Ectodermal cell (in vitro differentiated cells): ENCODE measurements at regions not wholly inside any gene's neighbourhood (a gene's known extent, or its start where the extent isn't known, plus 50 kb on each side); places are given as distances from the start of the nearest gene placed in this dataset.
"Not testable (repeated sequence)": the region's sequence is repeated elsewhere in the genome, so short reads cannot be mapped to it uniquely, and the experiment has no call there.

Experiments used
- H3K27ac ChIP-seq: 2 replicates; pipeline ENCODE4 v1.7.0; 2013; ENCODE audit warnings: mild to moderate bottlenecking, low read depth, low read length; ENCODE audit not compliant: insufficient read depth, poor library complexity, severe bottlenecking
- H3K27me3 ChIP-seq: 2 replicates; pipeline ENCODE4 v1.7.0; 2013; ENCODE audit warnings: mild to moderate bottlenecking, low read length; ENCODE audit not compliant: insufficient read depth, control insufficient read depth, poor library complexity, severe bottlenecking
- H3K36me3 ChIP-seq: one replicate; pipeline ENCODE4 v1.7.0; 2013; ENCODE audit warnings: low read length; ENCODE audit not compliant: control insufficient read depth, insufficient read depth
- H3K4me1 ChIP-seq: one replicate; pipeline ENCODE4 v1.7.0; 2013; ENCODE audit warnings: low read length; ENCODE audit not compliant: control insufficient read depth, insufficient read depth
- H3K4me3 ChIP-seq: 2 replicates; pipeline ENCODE4 v1.7.0; 2013; ENCODE audit warnings: low read depth, low read length, control low read depth; ENCODE audit not compliant: insufficient read depth
- H3K9me3 ChIP-seq: 2 replicates; pipeline ENCODE4 v1.7.0; 2013; ENCODE audit warnings: mild to moderate bottlenecking, low read length, moderate library complexity; ENCODE audit not compliant: control insufficient read depth
- WGBS, 2 experiments: methylation state at CpG; one replicate each; pipeline ENCODE4 v1.1.7; 2013; ENCODE audit warnings: missing lambda C conversion rate in 2 of 2; 5-methylcytosine and 5-hydroxymethylcytosine counted together

DNA sequence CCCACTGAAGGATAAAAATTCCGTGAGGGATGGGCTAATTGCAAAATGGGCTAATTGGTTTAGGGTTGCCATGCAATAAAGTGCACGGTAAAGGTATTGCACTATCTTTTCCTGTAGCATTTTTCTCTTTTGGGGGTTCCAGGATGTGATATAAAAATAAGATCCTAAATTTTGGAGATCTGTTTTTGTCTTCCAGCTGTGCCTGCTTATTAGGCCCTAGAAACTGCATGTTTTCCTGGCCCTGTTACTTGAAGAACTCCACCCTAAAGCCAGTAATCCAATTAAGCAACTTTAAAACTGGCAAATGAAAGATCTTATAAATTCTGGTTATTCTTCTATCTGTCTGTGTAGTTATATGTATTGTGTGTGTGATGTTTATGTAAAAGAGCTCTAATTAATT lies 2489.6 kb downstream of the PCDH9 start:
- Histone ChIP-seq H3K9me3 (no peaks in the 10 kb centered on the region), H3K27me3 (no peaks in the 10 kb centered on the region), H3K27ac (no peak overlapping the region), H3K4me3 (no peak overlapping the region), H3K36me3 (no peaks in the 10 kb centered on the region), H3K4me1 (no peaks in the 10 kb centered on the region)
- WGBS, 2 experiments: 88 to 91% methylated on average over 2 of the region's 2 CpGs

DNA sequence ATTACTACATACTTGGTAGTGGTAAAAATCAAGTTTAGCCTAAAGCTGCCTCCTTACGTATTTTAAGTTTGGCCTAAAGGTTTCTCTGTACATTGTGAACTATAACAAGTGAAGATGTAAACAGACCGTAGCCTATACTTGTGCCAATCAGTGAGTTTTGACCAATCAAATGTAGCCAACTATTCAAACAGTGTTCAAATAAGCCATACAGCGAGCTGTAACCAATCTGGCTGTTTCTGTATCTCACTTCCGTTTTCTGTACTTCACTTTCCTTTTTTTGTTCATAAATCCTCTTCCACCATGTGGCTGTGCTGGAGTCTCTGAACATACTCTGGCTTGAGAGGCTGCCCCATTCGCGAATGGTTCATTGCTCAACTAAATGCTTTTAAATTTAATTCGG lies 2504.6 kb downstream of the PCDH9 start:
- H3K27ac ChIP-seq: no peak overlapping the region
- WGBS, 2 experiments: 93 to 95% methylated on average over 7 of the region's 7 CpGs
- no peaks in the 10 kb centered on the region for H3K36me3 ChIP-seq
- H3K4me3 ChIP-seq: no peak overlapping the region
- H3K4me1 ChIP-seq: no peaks in the 10 kb centered on the region
- no peaks in the 10 kb centered on the region for H3K27me3 ChIP-seq
- H3K9me3 ChIP-seq: no peaks in the 10 kb centered on the region

DNA sequence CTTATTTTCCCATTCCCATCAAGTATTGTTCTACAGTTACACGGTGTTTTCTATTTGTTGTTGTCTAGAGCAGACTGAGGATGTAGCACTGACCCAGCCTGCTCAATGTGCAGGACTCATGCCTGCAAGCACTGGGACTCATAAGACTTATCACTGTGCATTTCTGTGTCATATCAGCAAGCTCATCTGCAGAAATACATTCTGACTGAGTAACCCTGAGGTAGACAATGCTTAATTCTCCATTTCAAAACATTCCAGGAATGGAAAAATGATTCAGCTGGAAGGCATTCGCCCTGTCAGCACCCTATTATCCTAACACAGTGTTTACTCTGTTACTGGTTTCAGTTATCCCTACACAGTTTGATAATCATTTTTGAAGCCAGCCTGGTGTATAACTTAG lies 2506.4 kb downstream of the PCDH9 start:
- Histone ChIP-seq H3K27me3 (no peaks in the 10 kb centered on the region), H3K4me3 (no peak overlapping the region), H3K27ac (no peak overlapping the region), H3K36me3 (no peaks in the 10 kb centered on the region), H3K9me3 (no peaks in the 10 kb centered on the region), H3K4me1 (no peaks in the 10 kb centered on the region)
- 70 to 79% methylated on average over 2 of the region's 2 CpGs for WGBS, 2 experiments

DNA sequence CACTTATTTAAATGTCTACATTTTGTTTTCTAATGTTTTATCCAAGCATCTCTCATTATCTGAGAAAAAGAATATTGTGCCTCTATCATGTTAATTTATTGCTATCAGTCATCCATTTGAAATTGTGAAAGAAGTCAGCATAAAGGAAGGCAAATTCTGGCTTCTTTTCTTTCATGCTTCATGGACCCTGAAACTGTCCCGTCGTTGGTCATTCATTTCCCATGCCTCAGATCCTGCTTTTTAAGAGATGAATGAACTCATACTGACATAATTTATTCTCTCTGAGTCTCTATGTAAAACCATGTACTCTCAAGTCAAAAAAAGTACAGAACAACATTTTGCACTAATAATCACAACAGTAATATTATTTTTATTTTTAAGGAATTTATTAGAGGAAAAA lies 2512.0 kb downstream of the PCDH9 start:
- no peaks in the 10 kb centered on the region for H3K4me1 ChIP-seq
- WGBS, 2 experiments: 74 to 75% methylated on average over 2 of the region's 2 CpGs
- H3K9me3 ChIP-seq: no peaks in the 10 kb centered on the region

DNA sequence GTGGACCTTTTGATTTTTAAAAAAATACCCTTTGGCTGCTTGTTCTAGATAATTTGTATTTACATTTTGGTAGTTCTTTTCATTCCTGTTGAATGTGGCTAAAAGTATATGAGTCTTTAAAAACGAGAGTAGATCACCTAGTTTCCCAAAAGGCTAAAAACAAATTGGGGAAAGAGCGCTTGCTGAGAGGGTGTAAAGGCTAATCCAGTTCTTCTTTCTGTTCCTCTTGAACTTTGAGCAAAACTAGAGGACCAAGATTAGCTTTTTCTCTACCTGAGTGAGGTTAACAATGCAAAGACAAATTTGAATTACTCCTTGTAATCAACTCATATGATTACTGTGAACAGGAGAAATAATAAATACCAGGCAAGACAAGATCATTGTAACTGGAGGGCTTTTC lies 2513.2 kb downstream of the PCDH9 start:
- no peaks in the 10 kb centered on the region for H3K36me3 ChIP-seq
- no peaks in the 10 kb centered on the region for H3K27me3 ChIP-seq
- no peak overlapping the region for H3K27ac ChIP-seq
- H3K9me3 ChIP-seq: no peaks in the 10 kb centered on the region
- WGBS, 2 experiments: 80 to 84% methylated on average over 2 of the region's 2 CpGs
- no peaks in the 10 kb centered on the region for H3K4me1 ChIP-seq
- no peak overlapping the region for H3K4me3 ChIP-seq

More for the DNA sequence above, 2512.0 kb downstream of the PCDH9 start:
- Histone ChIP-seq H3K27ac (no peak overlapping the region), H3K36me3 (no peaks in the 10 kb centered on the region), H3K4me3 (no peak overlapping the region), H3K27me3 (no peaks in the 10 kb centered on the region)

DNA sequence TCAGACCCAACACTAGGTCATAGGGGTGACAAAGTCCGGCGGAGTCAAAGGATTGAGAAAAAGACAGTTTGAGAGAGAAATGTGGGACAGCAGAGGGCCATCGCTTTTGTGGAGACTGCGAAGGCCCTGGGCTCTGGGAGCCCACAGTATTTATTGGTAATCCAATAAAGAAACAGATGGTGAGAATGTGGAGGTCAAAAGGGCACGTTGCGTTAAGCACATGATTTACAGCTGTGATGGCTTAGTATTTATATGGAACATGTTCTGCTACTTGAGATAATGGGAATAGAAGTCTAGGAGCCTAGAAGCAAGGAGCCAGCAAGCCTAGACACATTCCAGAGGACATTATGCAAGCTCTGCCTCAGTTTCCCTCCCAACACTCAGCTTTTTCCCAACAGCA lies 2521.1 kb downstream of the PCDH9 start:
- no peaks in the 10 kb centered on the region for H3K9me3 ChIP-seq
- no peak overlapping the region for H3K27ac ChIP-seq
- 82 to 86% methylated on average over 6 of the region's 6 CpGs for WGBS, 2 experiments
- no peaks in the 10 kb centered on the region for H3K36me3 ChIP-seq
- no peaks in the 10 kb centered on the region for H3K4me1 ChIP-seq
- no peaks in the 10 kb centered on the region for H3K27me3 ChIP-seq
- no peak overlapping the region for H3K4me3 ChIP-seq

DNA sequence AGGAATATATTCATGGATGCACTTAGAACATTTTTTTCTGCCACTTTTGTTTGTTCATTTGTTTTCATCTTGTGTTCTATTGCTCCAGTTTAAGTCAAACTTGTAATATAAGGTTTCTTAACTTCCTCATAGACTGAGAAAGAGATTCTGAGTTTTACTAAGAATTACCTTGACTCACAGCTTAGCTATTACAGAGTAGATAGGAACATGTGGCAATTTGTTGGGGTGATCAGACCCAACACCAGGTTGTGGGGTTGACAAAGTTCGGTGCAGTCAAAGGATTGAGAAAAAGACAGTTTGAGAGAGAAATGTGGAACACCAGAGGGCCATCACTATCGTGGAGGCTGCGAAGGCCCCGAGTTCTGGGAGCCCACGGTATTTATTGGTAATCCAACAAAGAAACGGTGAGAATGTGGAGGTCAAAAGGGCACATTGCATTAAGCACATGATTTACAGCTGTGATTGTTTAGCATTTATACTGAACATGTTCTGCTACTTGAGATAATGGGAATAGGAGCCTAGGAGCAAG lies 2526.0 kb downstream of the PCDH9 start:
- H3K27me3 ChIP-seq: no peaks in the 10 kb centered on the region
- no peak overlapping the region for H3K4me3 ChIP-seq
- H3K27ac ChIP-seq: no peak overlapping the region
- H3K36me3 ChIP-seq: no peaks in the 10 kb centered on the region
- no peaks in the 10 kb centered on the region for H3K4me1 ChIP-seq
- H3K9me3 ChIP-seq: no peaks in the 10 kb centered on the region
- WGBS, 2 experiments: 90 to 93% methylated on average over 6 of the region's 6 CpGs

DNA sequence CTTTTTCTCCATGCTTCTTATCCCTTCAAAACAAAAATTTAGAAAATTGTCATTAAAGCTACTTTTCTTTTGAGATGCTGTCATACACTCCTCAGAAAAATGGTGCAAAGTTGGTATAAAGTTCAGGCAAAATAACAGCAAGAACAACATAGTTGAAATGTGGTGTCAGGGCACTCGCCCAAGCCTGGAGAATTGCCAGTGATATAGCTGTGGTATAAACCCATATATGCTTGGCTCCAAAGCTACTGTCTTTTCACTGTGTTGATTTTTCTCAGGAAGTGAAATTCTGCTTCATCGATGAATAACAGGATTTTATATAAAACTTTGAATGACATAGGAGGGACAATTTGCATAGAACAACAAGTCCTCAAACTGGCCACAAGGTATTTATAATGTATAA lies 2532.9 kb downstream of the PCDH9 start:
- Histone ChIP-seq H3K9me3 (no peaks in the 10 kb centered on the region), H3K27ac (no peak overlapping the region)

DNA sequence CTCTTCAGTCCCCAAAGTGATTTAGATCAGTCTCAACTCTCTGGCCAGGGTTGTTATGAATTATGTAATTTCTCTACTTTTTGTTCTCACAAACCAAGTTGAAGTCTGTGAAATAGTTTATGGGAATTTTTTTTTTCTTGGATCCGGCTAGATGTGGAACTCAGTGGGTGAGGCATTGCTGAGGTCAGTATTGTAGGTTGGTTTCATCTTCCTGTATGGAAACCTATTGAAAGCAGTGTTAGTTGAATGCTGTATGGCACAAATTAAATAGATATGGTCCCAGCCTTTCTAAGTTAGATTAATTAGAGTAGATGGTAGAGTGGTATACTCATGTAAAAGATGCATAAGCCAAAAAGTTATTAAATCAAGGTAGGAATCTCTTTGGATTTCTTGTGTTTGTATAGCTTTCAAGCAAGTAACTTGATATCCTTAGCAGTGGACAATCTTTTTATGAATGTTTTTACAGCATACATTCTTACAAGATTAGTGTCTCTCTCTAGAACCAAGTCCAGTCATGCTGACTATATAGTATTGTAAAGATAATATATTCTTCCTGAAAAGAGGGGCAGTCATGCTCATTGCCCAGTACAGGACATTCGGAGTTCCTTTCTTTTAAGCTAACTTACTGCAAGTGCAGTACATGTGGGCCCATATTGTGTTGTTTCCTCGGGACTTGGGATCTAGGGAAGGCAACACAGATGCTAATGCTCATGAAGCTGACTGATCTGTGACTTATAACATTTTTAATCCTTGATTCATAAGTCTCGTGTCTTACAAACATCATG lies 2541.1 kb downstream of the PCDH9 start:
- no peak overlapping the region for H3K4me3 ChIP-seq
- no peaks in the 10 kb centered on the region for H3K27me3 ChIP-seq
- H3K27ac ChIP-seq: no peak overlapping the region
- H3K36me3 ChIP-seq: no peaks in the 10 kb centered on the region
- 97 to 99% methylated on average over 4 of the region's 4 CpGs for WGBS, 2 experiments
- H3K4me1 ChIP-seq: peaks cover 6% of the 10 kb centered on the region
- no peaks in the 10 kb centered on the region for H3K9me3 ChIP-seq

More for the DNA sequence above, 2532.9 kb downstream of the PCDH9 start:
- Histone ChIP-seq H3K4me1 (no peaks in the 10 kb centered on the region), H3K36me3 (no peaks in the 10 kb centered on the region), H3K27me3 (no peaks in the 10 kb centered on the region), H3K4me3 (no peak overlapping the region)
- WGBS, 2 experiments: 73 to 79% methylated on average over 2 of the region's 2 CpGs

DNA sequence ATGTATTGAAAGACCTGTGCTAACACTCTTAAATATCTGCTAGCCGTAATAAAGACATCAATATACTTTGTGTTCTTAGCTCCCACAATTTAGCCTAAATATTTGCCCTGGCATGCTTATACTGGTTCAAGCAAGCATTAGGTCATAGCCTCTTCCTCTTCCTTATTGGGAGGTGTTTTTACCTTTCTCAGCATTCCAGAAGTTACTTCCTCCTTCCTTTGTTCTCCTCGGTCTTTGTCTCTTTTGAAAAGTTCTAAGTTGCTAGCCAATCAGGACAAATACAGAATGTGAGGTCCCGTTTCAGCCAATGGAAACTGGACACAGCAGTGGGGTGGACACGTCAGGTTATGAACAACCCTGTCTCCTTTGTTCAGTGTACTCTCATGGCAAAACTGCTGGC lies 2543.6 kb downstream of the PCDH9 start:
- not testable (repeated sequence) for H3K4me1 ChIP-seq, H3K27me3 ChIP-seq, H3K27ac ChIP-seq, H3K4me3 ChIP-seq, H3K36me3 ChIP-seq, H3K9me3 ChIP-seq
- WGBS, 2 experiments: 92 to 96% methylated on average over 4 of the region's 4 CpGs
